Adrenal gland (tissue), 5 donors: ENCODE measurements at regions not wholly inside any gene's neighbourhood (a gene's known extent, or its start where the extent isn't known, plus 50 kb on each side); places are given as distances from the start of the nearest gene placed in this dataset.

ENCODE experiments used
- POLR2A ChIP-seq, 2 donors: fragments of 450-650 bp; IDR thresholded peaks; one replicate each; pipeline ENCODE4 v1.6.1; 2017; ENCODE audit warnings: antibody characterized with exemption in 2 of 2, mild to moderate bottlenecking in 2 of 2, moderate library complexity in 1 of 2
- TF ChIP-seq, protein P1 (sequence below), 6 experiments: fragments of 450-650 bp in 4 of 6; fragments of 200-600 bp in 2 of 6; sonication (generic) in 1 of 6; IDR thresholded peaks; 1 replicate in 5 of 6; 2 replicates in 1 of 6; pipeline versions ENCODE4 v1.5.1 to v1.8.0; 2016 to 2021; ENCODE audit warnings: antibody characterized with exemption in 6 of 6, mild to moderate bottlenecking in 2 of 6, moderate library complexity in 1 of 6
- donor health status: DM: no; HTN: no; CAD: no.

- no peak for TF ChIP-seq POLR2A (IDR thresholded peaks at IDR 0.05)
- TF ChIP-seq, protein P1, sequence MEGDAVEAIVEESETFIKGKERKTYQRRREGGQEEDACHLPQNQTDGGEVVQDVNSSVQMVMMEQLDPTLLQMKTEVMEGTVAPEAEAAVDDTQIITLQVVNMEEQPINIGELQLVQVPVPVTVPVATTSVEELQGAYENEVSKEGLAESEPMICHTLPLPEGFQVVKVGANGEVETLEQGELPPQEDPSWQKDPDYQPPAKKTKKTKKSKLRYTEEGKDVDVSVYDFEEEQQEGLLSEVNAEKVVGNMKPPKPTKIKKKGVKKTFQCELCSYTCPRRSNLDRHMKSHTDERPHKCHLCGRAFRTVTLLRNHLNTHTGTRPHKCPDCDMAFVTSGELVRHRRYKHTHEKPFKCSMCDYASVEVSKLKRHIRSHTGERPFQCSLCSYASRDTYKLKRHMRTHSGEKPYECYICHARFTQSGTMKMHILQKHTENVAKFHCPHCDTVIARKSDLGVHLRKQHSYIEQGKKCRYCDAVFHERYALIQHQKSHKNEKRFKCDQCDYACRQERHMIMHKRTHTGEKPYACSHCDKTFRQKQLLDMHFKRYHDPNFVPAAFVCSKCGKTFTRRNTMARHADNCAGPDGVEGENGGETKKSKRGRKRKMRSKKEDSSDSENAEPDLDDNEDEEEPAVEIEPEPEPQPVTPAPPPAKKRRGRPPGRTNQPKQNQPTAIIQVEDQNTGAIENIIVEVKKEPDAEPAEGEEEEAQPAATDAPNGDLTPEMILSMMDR (IDR thresholded peaks at IDR 0.05) = no peak
Measured at GRCh38 chr10:20443094-20443493, 454.0 kb downstream of the NEBL start.
